OCI-LY1 (cell line): ENCODE measurements at regions not wholly inside any gene's neighbourhood (a gene's known extent, or its start where the extent isn't known, plus 50 kb on each side); places are given as distances from the start of the nearest gene placed in this dataset.

Source experiments
- H2AFZ ChIP-seq: fragments of 200-600 bp; sonication (generic), shearing (Covaris generic); 2 replicates; pipeline ENCODE4 v1.6.0; 2014; ENCODE audit warnings: antibody characterized with exemption, mild to moderate bottlenecking, low read length
- H3F3A ChIP-seq: fragments of 200-600 bp; sonication (generic), shearing (Covaris generic); 2 replicates; pipeline ENCODE4 v1.6.0; 2014; ENCODE audit warnings: mild to moderate bottlenecking, antibody characterized with exemption, low read length, moderate library complexity; ENCODE audit not compliant: insufficient read depth
- H3K27ac ChIP-seq: fragments of 200-600 bp; sonication (generic); 2 replicates; pipeline ENCODE4 v1.5.1; 2014; ENCODE audit warnings: low read length, mixed run types, mild to moderate bottlenecking, low read depth; ENCODE audit not compliant: poor library complexity, severe bottlenecking
- H3K27me3 ChIP-seq: fragments of 200-600 bp; sonication (generic); 2 replicates; pipeline ENCODE4 v1.6.0; 2014; ENCODE audit warnings: antibody characterized with exemption, mild to moderate bottlenecking, low read length, moderate library complexity; ENCODE audit not compliant: insufficient read depth
- H3K36me3 ChIP-seq: fragments of 200-600 bp; sonication (generic); 2 replicates; pipeline ENCODE4 v1.6.1; 2014; ENCODE audit warnings: mild to moderate bottlenecking, antibody characterized with exemption, low read length, moderate library complexity, mixed read lengths; ENCODE audit not compliant: insufficient read depth
- H3K4me1 ChIP-seq: fragments of 200-600 bp; sonication (generic); 2 replicates; pipeline ENCODE4 v1.5.1; 2014; ENCODE audit warnings: mild to moderate bottlenecking, low read length, moderate library complexity; ENCODE audit not compliant: insufficient read depth, severe bottlenecking
- H3K4me2 ChIP-seq: fragments of 200-600 bp; sonication (generic), shearing (Covaris generic); 2 replicates; pipeline ENCODE4 v1.6.1; 2014; ENCODE audit warnings: low read length
- H3K4me3 ChIP-seq: fragments of 200-600 bp; sonication (generic); 2 replicates; pipeline ENCODE4 v1.5.1; 2014; ENCODE audit warnings: low read length, low read depth, mild to moderate bottlenecking, mixed read lengths; ENCODE audit not compliant: poor library complexity, severe bottlenecking
- H3K79me2 ChIP-seq: fragments of 200-600 bp; shearing (Covaris generic); 2 replicates; pipeline ENCODE4 v1.6.1; 2016; ENCODE audit warnings: mixed run types, low read length, mixed read lengths; ENCODE audit not compliant: insufficient read depth
- H3K9ac ChIP-seq: fragments of 200-600 bp; sonication (generic), shearing (Covaris generic); 2 replicates; pipeline ENCODE4 v1.6.1; 2014; ENCODE audit warnings: mild to moderate bottlenecking, low read length, mixed read lengths
- H3K9me2 ChIP-seq: fragments of 200-600 bp; sonication (generic), shearing (Covaris generic); 2 replicates; pipeline ENCODE4 v1.6.1; 2014; ENCODE audit warnings: low read depth, mild to moderate bottlenecking, low read length, mixed read lengths
- H3K9me3 ChIP-seq: fragments of 200-600 bp; shearing (Covaris generic); 2 replicates; pipeline ENCODE4 v1.6.1; 2014; ENCODE audit warnings: low read length, mixed read lengths
- H4K20me1 ChIP-seq: fragments of 200-600 bp; sonication (generic), shearing (Covaris generic); 2 replicates; pipeline ENCODE4 v1.6.0; 2016; ENCODE audit warnings: mild to moderate bottlenecking, low read length; ENCODE audit not compliant: insufficient read depth
- CTCF ChIP-seq: fragments of 200-600 bp; sonication (generic), shearing (Covaris generic); IDR thresholded peaks from 2 replicates; pipeline ENCODE4 v1.5.1; 2017; ENCODE audit warnings: mild to moderate bottlenecking, antibody characterized with exemption, low read length, moderate library complexity, mixed read lengths
- EZH2 ChIP-seq: fragments of 200-600 bp; sonication (generic), shearing (Covaris generic); IDR thresholded peaks from 2 replicates; pipeline ENCODE4 v1.8.0; 2017; ENCODE audit warnings: borderline replicate concordance, mixed run types, mild to moderate bottlenecking, antibody characterized with exemption, low read length, moderate library complexity, mixed read lengths

GRCh38 chr3:35183927-35184675 is 455.2 kb upstream of the ARPP21 start:
- Histone ChIP-seq H3K9me3 (peaks cover 9% of the 10 kb centered on the region), H3K4me3 (no peak overlapping the region), H3K27me3 (no peaks in the 10 kb centered on the region), H3K9ac (no peak overlapping the region), H3K36me3 (no peaks in the 10 kb centered on the region), H2AFZ (no peak overlapping the region), H3K27ac (no peak overlapping the region), H3K4me2 (no peak overlapping the region), H3F3A (no peaks in the 10 kb centered on the region), H4K20me1 (no peaks in the 10 kb centered on the region), H3K4me1 (no peaks in the 10 kb centered on the region), H3K79me2 (no peaks in the 10 kb centered on the region), H3K9me2 (no peaks in the 10 kb centered on the region)
- no peak for TF ChIP-seq CTCF
- no peak for TF ChIP-seq EZH2

- H3K27ac ChIP-seq = no peak overlapping the region
- TF ChIP-seq EZH2 = no peak
- TF ChIP-seq CTCF = no peak
- no peak overlapping the region for H3K4me2 ChIP-seq
- H3K27me3 ChIP-seq = no peaks in the 10 kb centered on the region
- no peaks in the 10 kb centered on the region for H3K4me1 ChIP-seq
- H4K20me1 ChIP-seq = no peaks in the 10 kb centered on the region
- H3K9me3 ChIP-seq = peaks cover 9% of the 10 kb centered on the region
- no peaks in the 10 kb centered on the region for H3F3A ChIP-seq
- no peak overlapping the region for H3K4me3 ChIP-seq
- H3K9ac ChIP-seq = no peak overlapping the region
- H3K36me3 ChIP-seq = no peaks in the 10 kb centered on the region
- no peaks in the 10 kb centered on the region for H3K79me2 ChIP-seq
- H2AFZ ChIP-seq = no peak overlapping the region
- H3K9me2 ChIP-seq = no peaks in the 10 kb centered on the region
Observed at GRCh38 chr3:35184775-35185174, 454.6 kb upstream of the ARPP21 start.

- H3K79me2 ChIP-seq = no peaks in the 10 kb centered on the region
- H3K4me1 ChIP-seq = no peaks in the 10 kb centered on the region
- no peak overlapping the region for H3K9ac ChIP-seq
- H2AFZ ChIP-seq = no peak overlapping the region
- TF ChIP-seq CTCF = no peak
- no peak for TF ChIP-seq EZH2
- no peaks in the 10 kb centered on the region for H3F3A ChIP-seq
- H3K9me2 ChIP-seq = no peaks in the 10 kb centered on the region
- no peak overlapping the region for H3K4me3 ChIP-seq
- no peaks in the 10 kb centered on the region for H4K20me1 ChIP-seq
- H3K4me2 ChIP-seq = no peak overlapping the region
- H3K36me3 ChIP-seq = no peaks in the 10 kb centered on the region
- no peaks in the 10 kb centered on the region for H3K27me3 ChIP-seq
- no peak overlapping the region for H3K27ac ChIP-seq
- peaks cover 3% of the 10 kb centered on the region; the same call in 1 of the 2 replicates for H3K9me3 ChIP-seq
Observed at GRCh38 chr3:35187908-35188307, 451.4 kb upstream of the ARPP21 start.
